AG08396 (cell line): ENCODE measurements at regions not wholly inside any gene's neighbourhood (a gene's known extent, or its start where the extent isn't known, plus 50 kb on each side); places are given as distances from the start of the nearest gene placed in this dataset.
"Not testable (repeated sequence)": the region's sequence is repeated elsewhere in the genome, so short reads cannot be mapped to it uniquely, and the experiment has no call there.

ENCODE experiments used
- DNase-seq: peaks from one replicate; pipeline ENCODE4 v3.0.0; 2012; ENCODE audit warnings: low spot score, mixed read lengths

DNA sequence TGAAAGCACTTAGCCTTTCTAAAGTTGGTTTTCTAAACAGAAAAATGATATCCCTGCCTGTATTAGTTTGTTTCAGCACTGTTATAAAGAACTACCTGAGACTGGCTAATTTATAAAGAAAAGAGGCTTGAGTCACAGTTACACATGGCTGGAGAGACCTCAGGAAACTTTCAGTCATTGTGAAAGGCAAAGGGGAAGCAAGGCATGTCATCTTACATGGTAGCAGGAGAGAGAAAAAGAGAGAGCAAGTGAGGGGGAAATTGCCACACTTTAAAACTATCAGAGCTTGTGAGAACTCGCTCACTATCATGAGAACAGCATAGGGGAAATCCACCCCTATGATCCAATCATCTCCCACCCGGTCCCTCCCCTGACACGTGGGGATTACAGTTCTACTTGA is 64.9 kb downstream of the FAM170A start:
- DNase-seq: no peak

DNA sequence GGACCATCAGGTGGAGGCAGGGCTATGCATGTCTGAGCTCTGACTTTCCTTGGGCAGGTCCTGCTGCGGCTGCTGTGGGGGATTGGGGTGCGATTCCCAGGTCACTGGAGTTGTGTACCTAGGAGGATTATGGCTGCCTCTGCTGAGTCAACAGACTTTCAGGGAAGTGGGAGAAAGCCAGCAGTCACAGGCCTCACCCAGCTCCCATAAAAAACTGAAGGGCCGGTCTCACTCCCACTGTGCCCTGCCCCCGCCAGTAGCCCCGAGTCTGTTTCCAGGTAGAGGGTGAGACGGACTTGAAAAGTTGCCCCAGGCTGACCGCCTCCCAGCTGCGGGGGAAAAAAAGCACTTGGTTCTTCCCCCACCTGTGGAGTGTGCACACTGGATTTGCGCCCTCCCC is 76.7 kb downstream of the FAM170A start:
- no peak for DNase-seq

DNA sequence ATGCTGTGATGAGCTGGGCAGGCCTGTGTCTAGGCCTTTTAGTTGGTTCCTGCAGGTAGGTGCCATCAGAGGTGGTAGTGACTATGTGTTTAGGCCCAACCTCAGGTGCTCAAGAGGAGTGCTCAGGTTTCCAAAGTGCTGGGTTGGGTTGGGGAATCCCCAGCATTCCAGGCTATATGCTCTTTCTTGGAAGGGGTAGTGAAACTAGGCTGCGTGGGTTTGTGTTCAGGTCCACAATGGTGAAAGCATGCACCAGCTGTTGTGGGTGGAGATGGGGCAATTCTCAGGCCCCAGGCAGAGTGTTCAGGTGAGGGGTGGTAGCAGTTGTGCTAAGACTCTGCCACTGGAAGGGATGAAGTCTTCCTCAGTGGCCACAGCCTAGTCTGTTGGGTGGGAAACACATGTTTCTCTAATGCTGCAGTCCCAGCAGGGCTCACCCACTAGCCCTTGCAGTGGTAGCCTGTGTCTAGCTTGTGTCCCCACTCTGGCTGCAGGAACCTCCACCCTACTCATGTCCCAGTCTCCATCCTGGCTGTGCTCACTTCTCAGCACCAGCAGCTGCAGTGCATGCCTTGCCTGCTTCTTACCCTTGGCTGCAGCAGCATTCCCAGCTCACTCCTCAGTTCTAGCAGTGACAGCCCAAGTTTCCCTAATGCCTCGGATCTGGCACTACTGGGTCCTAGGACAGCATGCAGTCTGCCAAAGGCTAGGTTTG is 78.9 kb downstream of the FAM170A start:
- no peak for DNase-seq

DNA sequence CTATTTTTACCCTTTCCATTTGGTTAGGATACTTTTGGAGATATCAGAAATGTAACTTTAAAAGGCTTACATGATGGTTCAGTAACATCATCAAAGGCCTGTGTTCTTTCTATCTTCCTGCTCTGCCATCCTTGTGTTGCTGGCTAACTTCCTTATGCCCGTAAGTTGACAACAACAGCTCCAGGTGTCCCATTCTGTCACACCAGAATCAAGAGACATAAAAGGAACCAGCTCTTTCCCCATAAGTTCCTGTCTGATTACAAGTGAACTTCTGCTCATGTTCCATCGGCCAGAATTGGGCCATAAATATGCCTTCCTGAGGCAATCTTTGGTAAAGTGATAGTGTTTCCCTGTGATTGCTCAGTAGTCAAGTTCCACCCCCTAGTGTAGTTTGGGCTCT is 92.4 kb downstream of the FAM170A start:
- no peak for DNase-seq

DNA sequence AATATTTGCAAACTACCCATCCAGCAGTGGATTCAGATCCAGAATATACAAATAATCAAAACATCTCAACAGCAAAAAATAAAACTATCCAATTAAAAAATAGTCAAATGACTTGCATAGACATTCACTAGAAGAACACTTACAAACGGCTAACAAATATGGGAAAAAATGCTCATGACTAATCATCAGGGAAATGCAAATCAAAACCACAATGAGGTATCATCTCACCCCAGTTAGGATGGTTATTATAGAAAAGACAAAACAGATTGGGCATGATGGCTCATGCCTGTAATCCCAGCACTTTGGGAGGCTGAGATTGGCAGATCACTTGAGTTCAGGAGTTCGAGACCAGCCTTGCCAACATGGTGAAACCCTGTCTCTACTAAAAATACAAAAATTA is 95.9 kb downstream of the FAM170A start:
- not testable (repeated sequence) for DNase-seq

DNA sequence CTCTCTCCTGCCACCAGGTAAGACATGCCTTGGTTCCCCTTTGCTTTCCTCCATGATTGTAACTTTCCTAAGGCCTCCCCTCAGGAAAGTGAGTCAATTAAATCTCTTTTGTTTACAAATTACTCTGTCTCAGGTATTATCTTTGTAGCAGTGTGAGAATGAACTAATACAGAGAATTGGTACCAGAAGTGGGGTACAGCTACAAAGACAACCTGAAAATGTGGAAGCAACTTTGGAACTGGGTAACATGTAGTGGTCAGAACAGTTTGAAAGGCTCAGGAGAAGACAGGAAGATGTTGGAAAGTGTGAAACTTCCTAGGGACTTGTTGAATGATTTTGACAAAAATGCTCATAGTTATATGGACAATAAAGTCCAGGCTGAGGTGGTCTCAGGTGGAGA is 97.2 kb downstream of the FAM170A start:
- DNase-seq: no peak

DNA sequence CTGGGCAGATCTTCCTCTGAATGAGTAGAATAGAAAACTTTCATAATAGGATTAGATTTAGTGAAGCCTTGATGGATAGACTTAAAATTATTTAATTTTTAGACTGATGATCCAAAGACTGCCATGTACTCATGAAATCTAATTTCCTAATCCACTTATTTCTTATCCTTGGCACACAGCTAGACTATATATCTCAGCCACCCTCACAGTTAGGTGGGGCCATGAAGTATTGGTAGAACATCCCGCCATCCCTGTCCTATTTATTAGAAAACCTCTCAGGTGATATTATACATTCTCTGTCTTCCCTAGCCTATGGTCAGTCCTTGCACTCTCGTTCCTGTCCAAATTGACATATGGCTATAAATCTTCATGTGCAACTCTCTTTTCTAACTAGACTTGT is 110.9 kb downstream of the FAM170A start:
- no peak for DNase-seq

DNA sequence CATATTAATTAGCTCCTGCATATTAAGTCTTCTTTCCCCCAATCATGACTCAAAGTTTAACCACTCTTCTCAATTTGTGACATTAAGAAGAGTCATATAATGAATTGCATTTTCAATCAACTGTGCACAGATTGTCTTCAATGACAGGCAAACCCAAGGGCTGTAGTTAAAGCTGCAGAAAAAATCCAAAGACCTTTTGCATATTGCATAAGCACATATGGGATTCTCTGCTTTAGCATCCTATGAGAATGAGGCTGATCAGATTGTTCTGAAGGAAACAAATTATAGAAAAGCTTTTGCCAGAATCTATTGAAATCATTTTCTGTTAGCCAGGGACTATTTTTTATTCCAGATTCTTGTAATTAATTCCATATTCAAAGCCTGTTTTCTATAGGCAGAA is 112.3 kb downstream of the FAM170A start:
- DNase-seq: no peak

DNA sequence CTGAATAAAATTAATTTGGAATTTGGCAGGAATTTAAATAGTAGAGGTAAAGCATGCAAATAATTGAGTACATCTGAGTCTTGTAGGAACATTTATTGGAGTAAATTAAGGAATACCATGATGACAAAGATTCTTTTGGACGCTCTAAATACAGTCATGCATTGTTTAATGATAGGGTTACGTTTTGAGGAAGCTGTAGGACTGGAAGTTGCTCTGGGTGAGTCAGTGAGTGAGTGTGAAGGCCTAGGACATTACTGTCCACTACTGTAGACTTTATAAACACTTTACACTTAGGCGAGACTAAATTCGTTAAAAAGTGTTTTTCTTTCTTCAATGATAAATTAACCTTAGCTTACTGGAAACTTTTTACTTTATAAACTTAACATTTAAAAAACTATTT is 113.0 kb downstream of the FAM170A start:
- DNase-seq: no peak

DNA sequence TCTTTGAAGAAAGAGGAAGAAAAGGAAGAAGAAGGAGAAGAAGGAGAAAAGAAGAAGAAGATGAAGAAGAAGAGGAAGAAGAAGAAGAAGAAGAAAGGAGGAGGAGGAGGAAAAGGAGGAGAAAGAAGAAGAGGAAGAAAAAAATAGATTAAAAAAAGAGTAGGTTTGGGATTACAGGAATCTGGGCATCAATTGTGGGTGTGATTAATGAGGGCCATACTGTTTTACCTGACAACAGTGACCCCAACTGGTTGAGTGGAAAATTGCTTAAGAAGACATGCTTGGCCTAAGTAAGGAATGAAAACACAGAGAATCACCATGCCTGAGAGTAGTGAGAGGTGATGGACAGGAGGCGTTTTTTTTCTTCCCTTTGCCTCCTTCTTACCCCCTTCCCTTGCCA is 114.6 kb downstream of the FAM170A start:
- no peak for DNase-seq

DNA sequence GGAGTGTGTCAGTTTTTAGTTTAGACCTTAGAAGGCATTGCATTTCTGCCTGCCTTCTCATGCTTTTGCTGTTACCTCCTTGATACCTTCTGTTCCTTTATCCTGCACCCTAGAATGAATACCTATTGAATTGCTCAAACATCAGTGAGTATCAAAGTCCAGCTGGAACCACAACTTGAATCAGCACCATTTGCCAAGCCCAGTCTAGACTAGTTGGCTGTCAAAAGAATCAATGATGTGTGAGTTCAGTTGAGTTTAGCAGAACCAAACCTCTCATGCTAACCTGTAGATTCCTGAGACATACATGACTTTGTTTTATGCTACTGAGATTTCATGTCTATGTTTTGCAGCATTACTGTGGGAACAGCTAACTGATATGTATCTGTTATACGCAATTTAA is 116.6 kb downstream of the FAM170A start:
- DNase-seq: no peak

DNA sequence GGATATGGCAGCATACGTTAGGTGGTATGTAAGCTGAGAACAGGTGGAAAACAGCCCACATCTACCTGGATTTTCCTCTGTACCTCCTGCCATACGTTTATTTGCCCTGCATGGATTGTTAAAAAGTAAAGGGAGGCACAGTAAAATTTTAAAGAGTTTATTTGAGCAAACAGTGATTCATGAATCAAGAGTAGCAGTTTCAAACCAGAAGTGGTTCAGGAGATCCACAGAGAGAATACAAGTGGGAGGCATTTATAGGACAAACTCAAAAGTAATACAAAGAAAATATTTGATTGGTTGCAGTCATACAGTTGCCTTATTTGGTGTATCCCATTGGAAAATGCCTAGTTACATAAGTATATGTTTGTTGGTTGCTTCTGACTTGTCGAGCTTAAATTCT is 117.6 kb downstream of the FAM170A start:
- DNase-seq: no peak

DNA sequence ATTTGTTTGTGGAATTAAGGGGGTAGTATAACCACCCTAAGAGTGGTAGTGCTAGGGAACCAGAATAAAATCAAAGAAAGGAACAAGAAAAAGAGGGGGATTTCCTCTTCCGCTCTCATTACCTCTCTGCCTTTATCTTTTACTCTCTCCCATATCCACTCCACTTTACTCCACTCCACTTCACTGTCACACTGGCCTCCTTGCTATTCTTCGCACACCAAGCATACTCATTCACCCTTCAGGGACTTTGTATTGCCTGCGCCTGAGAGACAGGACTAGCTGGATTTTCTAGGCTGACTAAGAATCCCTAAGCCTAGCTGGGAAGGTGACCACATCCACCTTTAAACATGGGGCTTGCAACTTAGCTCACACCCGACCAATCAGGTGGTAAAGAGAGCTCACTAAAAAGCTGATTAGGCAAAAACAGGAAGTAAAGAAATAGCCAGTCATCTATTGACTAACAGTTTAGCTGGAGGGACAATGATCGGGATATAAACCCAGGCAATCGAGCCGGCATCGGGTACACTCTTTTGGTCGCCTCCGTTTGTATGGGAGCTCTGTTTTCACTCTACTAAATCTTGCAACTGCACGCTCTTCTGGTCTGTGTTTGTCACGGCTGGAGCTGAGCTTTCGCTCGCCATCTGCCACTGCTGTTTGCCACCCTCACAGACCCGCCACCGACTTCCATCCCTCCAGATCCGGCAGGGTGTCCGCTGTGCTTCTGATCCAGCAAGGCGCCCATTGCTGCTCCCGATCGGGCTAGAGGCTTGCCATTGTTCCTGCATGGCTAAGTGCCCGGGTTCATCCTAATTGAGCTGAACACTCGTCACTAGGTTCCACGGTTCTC is 121.8 kb downstream of the FAM170A start:
- no peak for DNase-seq

DNA sequence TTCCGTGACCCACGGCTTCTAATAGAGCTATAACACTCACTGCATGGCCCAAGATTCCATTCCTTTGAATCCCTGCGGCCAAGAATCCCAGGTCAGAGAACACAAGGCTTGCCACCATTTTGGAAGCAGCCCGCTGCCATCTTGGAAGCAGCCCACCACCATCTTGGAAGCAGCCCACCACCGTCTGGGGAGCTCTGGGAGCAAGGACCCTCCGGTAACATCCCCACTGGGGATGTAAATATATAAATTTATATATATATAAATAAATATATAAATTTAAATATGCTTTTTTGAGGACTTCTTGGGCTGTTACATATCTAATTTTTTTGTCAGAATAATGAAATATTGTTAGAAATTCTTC is 122.4 kb downstream of the FAM170A start:
- DNase-seq: no peak

DNA sequence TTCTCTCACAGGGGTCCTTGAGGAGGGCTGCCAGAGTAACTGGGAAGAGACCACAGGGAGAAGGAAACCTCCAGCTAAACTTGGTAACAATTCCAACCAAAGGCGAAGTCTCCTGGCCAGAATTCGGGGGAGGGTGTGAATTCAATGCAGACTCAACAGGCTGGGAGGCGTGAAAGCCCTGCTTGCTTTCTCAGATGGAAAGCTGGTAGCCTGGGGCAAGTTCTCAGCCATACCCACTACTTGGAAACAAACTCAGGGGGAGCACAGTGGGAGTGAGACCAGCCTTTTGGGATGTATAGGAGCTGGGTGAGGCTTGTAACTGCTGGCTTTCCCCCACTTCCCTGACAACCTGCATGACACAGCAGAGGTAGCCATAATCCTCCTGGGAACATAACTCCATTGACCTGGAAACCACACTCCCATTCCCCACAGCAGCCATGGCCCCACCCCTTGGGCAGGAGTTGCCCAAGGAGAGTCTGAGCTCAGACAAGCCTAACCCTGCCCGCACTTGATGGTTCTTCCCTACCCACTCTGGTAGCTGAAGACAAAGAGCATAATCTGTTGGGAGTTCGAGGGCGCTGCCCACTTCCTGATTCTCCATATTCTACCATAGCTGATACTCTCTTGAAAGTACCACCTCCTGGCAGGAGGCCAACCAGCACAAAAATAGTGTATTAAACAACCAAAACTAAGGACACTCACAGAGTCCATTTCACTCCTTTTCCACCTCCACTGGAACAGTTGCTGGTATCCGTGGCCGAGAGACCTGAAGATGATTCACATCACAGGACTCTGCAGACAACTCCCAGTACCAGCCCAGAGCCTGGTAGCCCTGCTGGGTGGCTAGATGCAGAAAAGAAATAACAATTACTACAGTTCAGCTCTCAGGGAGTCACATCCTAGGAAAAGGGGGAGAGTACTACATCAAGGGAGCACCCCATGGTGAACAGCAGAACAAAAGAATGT is 123.8 kb downstream of the FAM170A start:
- DNase-seq: no peak

DNA sequence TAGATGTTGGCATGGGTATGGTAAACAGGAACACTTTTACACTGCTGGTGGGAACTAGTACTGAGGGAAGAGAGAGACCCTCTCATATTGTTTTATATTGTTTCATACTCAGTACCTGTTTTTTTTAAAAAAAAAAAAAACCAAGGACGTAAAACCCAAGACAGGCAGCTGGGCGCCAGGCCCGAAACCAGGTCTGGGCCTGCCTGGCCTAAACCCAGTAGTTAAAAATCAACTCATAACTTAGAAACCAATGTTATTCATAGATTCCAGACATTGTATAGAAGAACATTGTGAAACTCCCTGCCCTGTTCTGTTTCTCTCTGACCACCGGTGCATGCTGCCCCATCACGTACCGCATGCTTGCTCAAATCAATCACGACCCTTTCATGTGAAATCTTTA is 125.5 kb downstream of the FAM170A start:
- not testable (repeated sequence) for DNase-seq

DNA sequence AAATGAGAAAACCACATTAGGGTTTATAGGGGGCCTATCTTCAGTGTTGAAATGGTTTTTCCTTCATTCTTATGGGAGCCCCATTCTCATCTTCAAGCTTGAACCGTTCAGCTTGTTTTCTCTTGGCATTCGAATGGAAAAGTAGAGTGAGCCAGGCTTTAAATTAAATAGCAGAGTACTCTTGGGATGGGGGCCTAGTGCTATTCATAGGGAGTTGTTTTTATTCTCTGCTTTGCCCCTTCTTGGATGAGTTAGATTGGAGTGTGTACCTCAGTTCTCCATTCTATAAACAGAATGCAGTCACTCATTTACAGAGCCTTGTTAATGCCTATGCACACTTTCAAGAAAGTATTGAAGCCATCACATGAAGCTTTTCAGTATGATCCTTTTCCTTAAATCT is 127.9 kb downstream of the FAM170A start:
- no peak for DNase-seq

DNA sequence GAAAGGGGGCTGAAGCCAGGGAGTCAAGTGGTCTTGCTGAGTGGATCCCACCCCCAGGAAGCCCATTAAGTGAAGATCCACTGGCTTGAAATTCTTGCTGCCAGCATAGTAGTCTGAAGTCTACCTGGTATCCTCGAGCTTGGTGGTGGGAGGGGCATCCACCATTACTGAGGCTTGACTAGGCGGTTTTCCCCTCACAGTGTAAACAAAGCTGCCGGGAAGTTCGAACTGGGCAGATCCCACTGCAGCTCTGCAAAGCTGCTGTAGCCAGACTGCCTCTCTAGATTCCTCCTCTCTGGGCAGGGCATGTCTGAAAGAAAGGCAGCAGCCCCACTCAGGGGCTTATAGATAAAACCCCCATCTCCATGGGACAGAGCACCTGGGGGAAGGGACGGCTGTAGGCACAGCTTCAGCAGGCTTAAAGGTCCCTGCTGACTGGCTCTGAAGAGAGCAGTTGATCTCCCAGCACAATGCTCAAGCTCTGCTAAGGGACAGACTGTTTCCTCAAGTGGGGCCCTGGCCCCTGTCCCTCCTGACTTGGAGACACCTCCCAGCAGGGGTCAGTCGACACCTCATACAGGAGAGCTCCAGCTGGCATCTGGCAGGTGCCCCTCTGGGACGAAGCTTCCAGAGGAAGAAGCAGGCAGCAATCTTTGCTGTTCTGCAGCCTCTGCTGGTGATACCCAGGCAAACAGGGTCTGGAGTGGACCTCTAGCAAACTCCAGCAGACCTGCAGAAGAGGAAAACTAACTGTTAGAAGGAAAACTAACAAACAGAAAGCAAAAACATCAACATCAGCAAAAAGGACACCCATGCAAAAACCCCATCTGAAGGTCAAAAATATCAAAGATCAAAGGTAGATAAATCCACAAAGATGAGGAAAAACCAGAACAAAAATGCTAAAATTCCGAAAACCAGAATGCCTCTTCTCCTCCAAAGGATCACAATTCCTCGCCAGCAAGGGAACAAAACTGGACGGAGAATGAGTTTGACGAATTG is 140.6 kb downstream of the FAM170A start:
- DNase-seq: not testable (repeated sequence)

DNA sequence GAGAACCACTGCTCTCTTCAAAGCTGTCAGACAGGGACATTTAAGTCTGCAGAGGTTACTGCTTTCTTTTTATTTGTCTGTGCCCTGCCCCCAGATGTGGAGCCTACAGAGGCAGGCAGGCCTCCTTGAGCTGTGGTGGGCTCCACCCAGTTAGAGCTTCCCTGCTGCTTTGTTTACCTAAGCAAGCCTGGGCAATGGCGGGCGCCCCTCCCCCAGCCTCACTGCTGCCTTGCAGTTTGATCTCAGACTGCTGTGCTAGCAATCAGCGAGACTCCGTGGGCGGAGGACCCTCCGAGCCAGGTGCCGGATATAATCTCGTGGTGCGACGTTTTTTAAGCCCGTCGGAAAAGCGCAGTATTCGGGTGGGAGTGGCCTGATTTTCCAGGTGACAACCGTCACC is 150.8 kb downstream of the FAM170A start:
- DNase-seq: not testable (repeated sequence)

DNA sequence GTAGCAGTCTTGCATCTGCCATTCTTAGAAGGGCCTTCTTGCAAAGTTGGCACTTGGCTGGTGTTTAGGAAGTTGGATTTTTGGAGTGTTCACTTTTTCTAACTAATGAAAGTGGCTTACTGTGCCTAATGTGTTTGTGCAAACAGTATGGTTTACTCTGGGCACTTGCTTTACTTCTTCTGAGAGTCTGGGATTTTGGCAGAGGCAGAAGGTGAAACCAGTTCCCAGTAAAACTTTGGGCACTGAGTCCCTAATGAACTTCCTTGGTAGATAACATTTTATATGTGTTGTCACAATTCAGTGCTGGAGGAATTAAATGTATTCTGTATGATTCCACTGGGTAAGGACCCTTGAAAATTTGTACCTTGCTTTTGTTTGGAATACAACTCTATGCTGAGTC is 155.7 kb downstream of the FAM170A start:
- DNase-seq: no peak

DNA sequence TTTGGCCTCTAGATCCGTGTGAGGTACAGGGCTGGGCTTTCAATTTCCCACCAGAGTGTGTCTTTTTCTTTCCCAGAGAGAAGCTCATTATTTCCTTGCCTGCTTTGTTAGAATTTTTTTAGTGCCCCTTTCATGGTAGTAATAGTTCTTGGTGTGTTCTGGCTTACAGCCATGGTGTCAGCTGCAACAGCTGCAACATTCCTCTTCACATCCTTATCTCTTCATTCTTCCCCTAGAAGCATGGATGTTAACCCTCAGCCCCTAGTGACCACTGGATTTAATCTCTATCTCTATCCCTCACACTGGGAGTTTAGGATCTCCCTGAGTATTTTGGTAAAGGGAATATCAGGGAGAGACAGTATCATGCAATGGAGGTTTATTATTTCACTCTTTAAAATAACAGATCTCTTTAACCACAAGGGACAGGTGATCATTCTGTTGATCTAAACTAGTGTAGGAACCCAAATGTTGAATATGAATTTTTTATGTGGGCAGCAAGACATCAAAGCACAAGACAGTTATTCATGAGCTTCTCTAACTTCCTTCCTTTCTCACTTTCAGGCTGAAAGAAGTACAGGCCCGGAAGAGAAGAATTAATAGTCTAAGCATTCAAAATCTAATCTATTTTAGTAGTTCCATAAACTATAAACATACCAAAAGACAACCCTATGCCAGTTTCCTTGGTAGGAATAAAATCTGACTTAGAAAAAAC is 160.2 kb downstream of the FAM170A start:
- DNase-seq: no peak
